ENCODE measurements at regions not wholly inside any gene's neighbourhood (a gene's known extent, or its start where the extent isn't known, plus 50 kb on each side); places are given as distances from the start of the nearest gene placed in this dataset.

DNA sequence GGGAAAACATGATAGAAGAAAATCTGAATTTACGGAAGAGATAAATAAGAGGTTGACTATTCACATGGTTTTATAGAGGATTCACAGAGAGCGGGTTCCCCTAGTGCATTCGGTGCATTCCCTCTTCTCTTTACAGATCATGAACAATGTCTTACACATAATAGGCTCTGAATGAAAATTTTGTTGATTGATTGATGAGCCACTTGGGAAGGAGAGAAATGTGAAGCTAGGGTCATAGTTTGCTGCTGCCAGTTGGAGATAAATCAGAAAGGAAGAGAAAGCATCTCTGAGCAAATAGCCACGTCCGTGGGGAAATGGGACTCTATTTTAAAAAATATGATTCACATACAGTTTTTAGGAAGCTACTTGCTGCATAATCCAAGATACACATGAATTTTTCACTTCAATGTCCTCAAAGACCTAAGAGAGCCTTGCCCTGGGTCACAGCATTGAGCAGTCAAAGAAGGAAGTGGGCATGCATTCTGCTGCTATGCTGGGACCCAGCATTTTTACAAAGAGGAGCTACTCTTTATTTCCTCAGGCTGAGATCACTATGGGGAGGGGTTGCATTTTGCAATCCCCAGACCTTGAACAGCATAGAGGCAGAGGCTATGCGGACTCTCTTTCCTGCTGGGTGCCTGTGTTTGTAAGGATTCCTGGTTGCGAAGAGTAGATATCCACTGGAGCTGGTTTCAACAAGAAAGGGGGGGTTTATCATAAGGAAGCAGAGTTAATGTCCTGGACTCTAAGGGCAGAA lies 395.3 kb downstream of the TSN start:
- TF ChIP-seq, protein P1, sequence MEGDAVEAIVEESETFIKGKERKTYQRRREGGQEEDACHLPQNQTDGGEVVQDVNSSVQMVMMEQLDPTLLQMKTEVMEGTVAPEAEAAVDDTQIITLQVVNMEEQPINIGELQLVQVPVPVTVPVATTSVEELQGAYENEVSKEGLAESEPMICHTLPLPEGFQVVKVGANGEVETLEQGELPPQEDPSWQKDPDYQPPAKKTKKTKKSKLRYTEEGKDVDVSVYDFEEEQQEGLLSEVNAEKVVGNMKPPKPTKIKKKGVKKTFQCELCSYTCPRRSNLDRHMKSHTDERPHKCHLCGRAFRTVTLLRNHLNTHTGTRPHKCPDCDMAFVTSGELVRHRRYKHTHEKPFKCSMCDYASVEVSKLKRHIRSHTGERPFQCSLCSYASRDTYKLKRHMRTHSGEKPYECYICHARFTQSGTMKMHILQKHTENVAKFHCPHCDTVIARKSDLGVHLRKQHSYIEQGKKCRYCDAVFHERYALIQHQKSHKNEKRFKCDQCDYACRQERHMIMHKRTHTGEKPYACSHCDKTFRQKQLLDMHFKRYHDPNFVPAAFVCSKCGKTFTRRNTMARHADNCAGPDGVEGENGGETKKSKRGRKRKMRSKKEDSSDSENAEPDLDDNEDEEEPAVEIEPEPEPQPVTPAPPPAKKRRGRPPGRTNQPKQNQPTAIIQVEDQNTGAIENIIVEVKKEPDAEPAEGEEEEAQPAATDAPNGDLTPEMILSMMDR (conservative IDR thresholded peaks at IDR 0.05), result no peak
- no peak for TF ChIP-seq EZH2 (IDR thresholded peaks at IDR 0.05; ENCODE audit: low read depth)

Measured in PC-9 (cell line).